ENCODE measurements at regions not wholly inside any gene's neighbourhood (a gene's known extent, or its start where the extent isn't known, plus 50 kb on each side); places are given as distances from the start of the nearest gene placed in this dataset.

DNA sequence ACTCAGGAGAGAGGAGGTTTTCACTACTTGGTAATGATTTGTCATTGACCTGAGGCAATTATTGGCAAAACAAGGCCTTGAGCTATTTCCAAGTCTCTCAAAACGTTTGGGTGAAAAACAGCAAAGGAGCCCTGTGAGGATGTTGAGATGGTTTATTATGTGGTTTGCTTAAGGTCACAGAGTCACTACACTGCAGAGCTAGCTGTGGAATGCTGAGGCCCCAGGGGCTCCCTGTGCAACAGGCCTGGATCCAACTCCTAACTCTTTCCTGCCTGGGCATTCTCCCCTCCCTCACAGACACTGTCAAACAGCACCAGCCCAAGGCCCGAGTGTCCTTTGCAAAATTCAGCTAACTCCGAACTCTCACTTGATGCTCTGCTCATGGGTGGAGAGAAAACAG lies 754.6 kb upstream of the SOX11 start:
- no peak overlapping the region for H2AFZ ChIP-seq (ENCODE audit: low read length)
- H3K4me3 ChIP-seq (ENCODE audit: insufficient read depth, low read length), result no peak overlapping the region
- no peak overlapping the region for H3K4me2 ChIP-seq (ENCODE audit: insufficient read depth, low read length)
- H3K4me1 ChIP-seq (ENCODE audit: insufficient read depth, low read length), result no peaks in the 10 kb centered on the region
- no peaks in the 10 kb centered on the region for H3K27me3 ChIP-seq (ENCODE audit: insufficient read depth, low read length)
- no peak overlapping the region for H3K27ac ChIP-seq (ENCODE audit: low read depth, low read length)
- DNase-seq (ENCODE audit: insufficient read length, low spot score, missing footprints), result no peak
- H3K79me2 ChIP-seq (ENCODE audit: insufficient read depth, low read length), result no peaks in the 10 kb centered on the region
- H3K9me3 ChIP-seq (ENCODE audit: low read depth, low read length), result peaks cover 3% of the 10 kb centered on the region
- TF ChIP-seq, protein P1, sequence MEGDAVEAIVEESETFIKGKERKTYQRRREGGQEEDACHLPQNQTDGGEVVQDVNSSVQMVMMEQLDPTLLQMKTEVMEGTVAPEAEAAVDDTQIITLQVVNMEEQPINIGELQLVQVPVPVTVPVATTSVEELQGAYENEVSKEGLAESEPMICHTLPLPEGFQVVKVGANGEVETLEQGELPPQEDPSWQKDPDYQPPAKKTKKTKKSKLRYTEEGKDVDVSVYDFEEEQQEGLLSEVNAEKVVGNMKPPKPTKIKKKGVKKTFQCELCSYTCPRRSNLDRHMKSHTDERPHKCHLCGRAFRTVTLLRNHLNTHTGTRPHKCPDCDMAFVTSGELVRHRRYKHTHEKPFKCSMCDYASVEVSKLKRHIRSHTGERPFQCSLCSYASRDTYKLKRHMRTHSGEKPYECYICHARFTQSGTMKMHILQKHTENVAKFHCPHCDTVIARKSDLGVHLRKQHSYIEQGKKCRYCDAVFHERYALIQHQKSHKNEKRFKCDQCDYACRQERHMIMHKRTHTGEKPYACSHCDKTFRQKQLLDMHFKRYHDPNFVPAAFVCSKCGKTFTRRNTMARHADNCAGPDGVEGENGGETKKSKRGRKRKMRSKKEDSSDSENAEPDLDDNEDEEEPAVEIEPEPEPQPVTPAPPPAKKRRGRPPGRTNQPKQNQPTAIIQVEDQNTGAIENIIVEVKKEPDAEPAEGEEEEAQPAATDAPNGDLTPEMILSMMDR (IDR thresholded peaks at IDR 0.05; ENCODE audit: extremely low read depth, low read depth, low read length), result no peak
- H4K20me1 ChIP-seq (ENCODE audit: insufficient read depth, low read length), result no peaks in the 10 kb centered on the region
- no peaks in the 10 kb centered on the region for H3K36me3 ChIP-seq (ENCODE audit: insufficient read depth, low read length)

DNA sequence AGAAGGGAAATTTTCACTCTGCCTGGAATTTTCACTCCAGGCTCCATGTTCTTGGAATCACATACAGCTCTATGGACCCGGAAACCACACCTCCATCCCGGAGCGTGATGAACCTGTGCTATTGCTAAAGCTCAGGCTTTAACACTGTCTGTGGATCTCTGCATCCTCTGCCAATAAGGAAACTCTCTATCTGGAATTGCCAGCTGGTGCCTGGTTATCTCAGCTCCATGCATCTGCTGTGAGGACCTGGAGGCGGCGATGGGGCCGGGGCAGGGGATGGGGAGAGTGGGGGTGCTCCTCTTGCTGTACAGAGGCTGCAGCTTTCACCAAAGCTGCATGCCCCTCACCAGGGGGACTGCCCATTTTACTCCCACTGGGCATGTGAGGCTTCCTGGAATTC lies 754.0 kb upstream of the SOX11 start:
- TF ChIP-seq, protein P1 (IDR thresholded peaks at IDR 0.05; ENCODE audit: extremely low read depth, low read depth, low read length), result no peak

DNA sequence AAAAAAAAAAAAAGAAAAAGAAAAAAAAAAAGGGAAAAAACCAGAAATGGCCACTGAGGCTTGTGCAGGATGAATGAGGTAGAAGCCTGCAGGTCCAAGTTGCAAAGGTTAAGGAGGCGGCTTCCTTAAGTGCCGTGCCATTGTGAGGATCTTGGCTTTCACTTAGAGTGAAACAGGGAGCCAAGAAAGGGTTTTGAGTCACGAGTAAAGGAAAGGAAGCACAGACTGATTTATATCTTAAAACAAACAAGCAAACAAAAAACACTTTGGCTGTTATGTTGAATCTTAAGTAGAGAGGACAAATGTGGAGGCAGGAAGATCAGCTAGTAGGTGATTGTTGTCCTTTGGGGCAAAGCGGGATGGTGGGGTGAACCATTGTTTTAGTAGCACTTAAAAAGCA lies 749.7 kb upstream of the SOX11 start:
- no peak for DNase-seq (ENCODE audit: insufficient read length, low spot score, missing footprints)
- H3K4me2 ChIP-seq (ENCODE audit: insufficient read depth, low read length), result no peak overlapping the region
- peaks cover 3% of the 10 kb centered on the region for H3K9me3 ChIP-seq (ENCODE audit: low read depth, low read length)
- no peaks in the 10 kb centered on the region for H3K36me3 ChIP-seq (ENCODE audit: insufficient read depth, low read length)
- no peaks in the 10 kb centered on the region for H3K4me1 ChIP-seq (ENCODE audit: insufficient read depth, low read length)
- no peaks in the 10 kb centered on the region for H3K27me3 ChIP-seq (ENCODE audit: insufficient read depth, low read length)
- TF ChIP-seq, protein P1 (IDR thresholded peaks at IDR 0.05; ENCODE audit: extremely low read depth, low read depth, low read length), result no peak
- H2AFZ ChIP-seq (ENCODE audit: low read length), result no peak overlapping the region
- H4K20me1 ChIP-seq (ENCODE audit: insufficient read depth, low read length), result no peaks in the 10 kb centered on the region
- no peak overlapping the region for H3K27ac ChIP-seq (ENCODE audit: low read depth, low read length)
- no peak overlapping the region for H3K4me3 ChIP-seq (ENCODE audit: insufficient read depth, low read length)
- no peaks in the 10 kb centered on the region for H3K79me2 ChIP-seq (ENCODE audit: insufficient read depth, low read length)

More for the DNA sequence above, 754.0 kb upstream of the SOX11 start:
- Histone ChIP-seq H3K27me3 (ENCODE audit: insufficient read depth, low read length) (no peaks in the 10 kb centered on the region), H3K36me3 (ENCODE audit: insufficient read depth, low read length) (no peaks in the 10 kb centered on the region), H2AFZ (ENCODE audit: low read length) (no peak overlapping the region), H3K79me2 (ENCODE audit: insufficient read depth, low read length) (no peaks in the 10 kb centered on the region), H3K27ac (ENCODE audit: low read depth, low read length) (no peak overlapping the region), H3K4me1 (ENCODE audit: insufficient read depth, low read length) (no peaks in the 10 kb centered on the region), H4K20me1 (ENCODE audit: insufficient read depth, low read length) (no peaks in the 10 kb centered on the region), H3K4me3 (ENCODE audit: insufficient read depth, low read length) (no peak overlapping the region), H3K9me3 (ENCODE audit: low read depth, low read length) (peaks cover 3% of the 10 kb centered on the region), H3K4me2 (ENCODE audit: insufficient read depth, low read length) (no peak overlapping the region)
- peak; percentile 17 for DNase-seq (ENCODE audit: insufficient read length, low spot score, missing footprints)

DNA sequence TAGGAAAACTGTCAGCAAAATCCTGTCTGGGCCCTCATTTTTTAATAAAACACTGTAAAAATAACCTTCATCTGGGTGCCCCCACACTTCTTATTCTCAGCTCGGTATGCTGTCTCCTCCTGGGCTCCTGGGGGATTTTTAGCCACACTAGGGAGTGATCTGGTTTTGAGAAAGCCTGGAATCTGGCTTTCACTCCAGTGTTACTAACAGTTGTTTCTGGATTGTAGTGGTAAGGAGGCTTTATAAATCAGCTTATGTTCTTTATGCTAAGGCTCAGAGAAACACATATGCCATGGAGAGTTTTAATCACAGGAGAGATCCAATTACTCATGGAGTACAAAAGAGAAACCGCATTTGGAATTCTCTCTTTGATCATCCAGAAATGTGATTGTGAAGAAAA lies 744.3 kb upstream of the SOX11 start:
- H3K4me2 ChIP-seq (ENCODE audit: insufficient read depth, low read length), result no peak overlapping the region
- TF ChIP-seq, protein P1 (IDR thresholded peaks at IDR 0.05; ENCODE audit: extremely low read depth, low read depth, low read length), result no peak
- H3K36me3 ChIP-seq (ENCODE audit: insufficient read depth, low read length), result no peaks in the 10 kb centered on the region
- H3K79me2 ChIP-seq (ENCODE audit: insufficient read depth, low read length), result no peaks in the 10 kb centered on the region
- H3K9me3 ChIP-seq (ENCODE audit: low read depth, low read length), result no peaks in the 10 kb centered on the region
- no peaks in the 10 kb centered on the region for H4K20me1 ChIP-seq (ENCODE audit: insufficient read depth, low read length)
- H3K27ac ChIP-seq (ENCODE audit: low read depth, low read length), result no peak overlapping the region
- DNase-seq (ENCODE audit: insufficient read length, low spot score, missing footprints), result no peak
- no peaks in the 10 kb centered on the region for H3K27me3 ChIP-seq (ENCODE audit: insufficient read depth, low read length)
- no peak overlapping the region for H3K4me3 ChIP-seq (ENCODE audit: insufficient read depth, low read length)
- no peak overlapping the region for H2AFZ ChIP-seq (ENCODE audit: low read length)
- no peaks in the 10 kb centered on the region for H3K4me1 ChIP-seq (ENCODE audit: insufficient read depth, low read length)
